Vagina (tissue), 2 donors: ENCODE measurements at regions not wholly inside any gene's neighbourhood (a gene's known extent, or its start where the extent isn't known, plus 50 kb on each side); places are given as distances from the start of the nearest gene placed in this dataset.

Experiments used
- POLR2A ChIP-seq, 2 donors: fragments of 450-650 bp; IDR thresholded peaks; one replicate each; pipeline ENCODE4 v1.6.1; 2017; ENCODE audit warnings: antibody characterized with exemption in 2 of 2, mild to moderate bottlenecking in 2 of 2, moderate library complexity in 2 of 2
- TF ChIP-seq, protein P1 (sequence below), 3 experiments: fragments of 450-650 bp in 2 of 3; fragments of 200-600 bp in 1 of 3; sonication (generic) in 1 of 3; IDR thresholded peaks; one replicate each; pipeline ENCODE4 v1.5.1; 2017 to 2019; ENCODE audit warnings: antibody characterized with exemption in 3 of 3, mild to moderate bottlenecking in 2 of 3, moderate library complexity in 2 of 3

DNA sequence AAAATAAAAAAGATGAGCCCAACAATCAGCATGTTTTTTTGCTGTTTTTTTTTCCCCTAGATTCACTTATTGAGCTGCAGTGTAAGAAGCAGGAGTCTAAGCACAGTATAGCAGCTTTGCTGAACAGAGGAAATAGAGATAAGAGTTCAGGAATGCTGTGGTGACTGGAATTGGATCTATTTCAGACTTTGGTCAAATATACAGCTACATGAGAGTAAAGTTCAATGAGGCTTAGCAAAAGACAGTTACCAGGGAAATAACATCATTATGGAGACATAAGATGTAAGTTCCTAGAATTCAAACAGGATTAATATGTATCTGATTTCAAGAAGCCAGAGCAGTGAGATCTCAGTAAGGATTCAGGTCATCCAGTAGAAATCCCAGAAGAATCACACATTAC lies 613.0 kb downstream of the RPS29 start:
- TF ChIP-seq POLR2A (IDR thresholded peaks at IDR 0.05), result no peak
- TF ChIP-seq, protein P1, sequence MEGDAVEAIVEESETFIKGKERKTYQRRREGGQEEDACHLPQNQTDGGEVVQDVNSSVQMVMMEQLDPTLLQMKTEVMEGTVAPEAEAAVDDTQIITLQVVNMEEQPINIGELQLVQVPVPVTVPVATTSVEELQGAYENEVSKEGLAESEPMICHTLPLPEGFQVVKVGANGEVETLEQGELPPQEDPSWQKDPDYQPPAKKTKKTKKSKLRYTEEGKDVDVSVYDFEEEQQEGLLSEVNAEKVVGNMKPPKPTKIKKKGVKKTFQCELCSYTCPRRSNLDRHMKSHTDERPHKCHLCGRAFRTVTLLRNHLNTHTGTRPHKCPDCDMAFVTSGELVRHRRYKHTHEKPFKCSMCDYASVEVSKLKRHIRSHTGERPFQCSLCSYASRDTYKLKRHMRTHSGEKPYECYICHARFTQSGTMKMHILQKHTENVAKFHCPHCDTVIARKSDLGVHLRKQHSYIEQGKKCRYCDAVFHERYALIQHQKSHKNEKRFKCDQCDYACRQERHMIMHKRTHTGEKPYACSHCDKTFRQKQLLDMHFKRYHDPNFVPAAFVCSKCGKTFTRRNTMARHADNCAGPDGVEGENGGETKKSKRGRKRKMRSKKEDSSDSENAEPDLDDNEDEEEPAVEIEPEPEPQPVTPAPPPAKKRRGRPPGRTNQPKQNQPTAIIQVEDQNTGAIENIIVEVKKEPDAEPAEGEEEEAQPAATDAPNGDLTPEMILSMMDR (IDR thresholded peaks at IDR 0.05), result no peak
